DOHH2 (cell line): ENCODE measurements at regions not wholly inside any gene's neighbourhood (a gene's known extent, or its start where the extent isn't known, plus 50 kb on each side); places are given as distances from the start of the nearest gene placed in this dataset.

Experiments
- H3F3A ChIP-seq: fragments of 200-600 bp; sonication (generic), shearing (Covaris generic); 2 replicates; pipeline ENCODE4 v1.6.0; 2016; ENCODE audit warnings: antibody characterized with exemption, mild to moderate bottlenecking; ENCODE audit not compliant: control insufficient read depth, insufficient read depth
- H3K27ac ChIP-seq: fragments of 200-600 bp; sonication (generic); 2 replicates; pipeline ENCODE4 v1.5.1; 2014; ENCODE audit warnings: low read depth, mild to moderate bottlenecking, low read length, moderate library complexity
- H3K27me3 ChIP-seq: fragments of 200-600 bp; sonication (generic); 2 replicates; pipeline ENCODE4 v1.6.1; 2014; ENCODE audit warnings: mild to moderate bottlenecking, low read length, mixed read lengths; ENCODE audit not compliant: control insufficient read depth
- H3K36me3 ChIP-seq: fragments of 200-600 bp; sonication (generic); 2 replicates; pipeline ENCODE4 v1.6.1; 2014; ENCODE audit warnings: mild to moderate bottlenecking, low read length, moderate library complexity, mixed read lengths; ENCODE audit not compliant: control insufficient read depth
- H3K4me1 ChIP-seq: fragments of 200-600 bp; sonication (generic); 2 replicates; pipeline ENCODE4 v1.6.1; 2014; ENCODE audit warnings: mild to moderate bottlenecking, low read length, mixed read lengths; ENCODE audit not compliant: control insufficient read depth
- H3K4me2 ChIP-seq: fragments of 200-600 bp; sonication (generic); 2 replicates; pipeline ENCODE4 v1.6.0; 2014; ENCODE audit warnings: mild to moderate bottlenecking, low read length, moderate library complexity
- H3K4me3 ChIP-seq: fragments of 200-600 bp; sonication (generic); 2 replicates; pipeline ENCODE4 v1.5.1; 2014; ENCODE audit warnings: mild to moderate bottlenecking, low read length, mixed read lengths
- H3K79me2 ChIP-seq: fragments of 200-600 bp; sonication (generic); 2 replicates; pipeline ENCODE4 v1.6.1; 2014; ENCODE audit warnings: mild to moderate bottlenecking, low read length, mixed read lengths; ENCODE audit not compliant: control insufficient read depth
- H3K9me2 ChIP-seq: fragments of 200-600 bp; sonication (generic); replicated peaks from 2 replicates; pipeline ENCODE4 v1.6.1; 2014; ENCODE audit warnings: mild to moderate bottlenecking, low read length, mixed read lengths; ENCODE audit not compliant: control insufficient read depth
- H3K9me3 ChIP-seq: fragments of 200-600 bp; sonication (generic); 2 replicates; pipeline ENCODE4 v1.6.1; 2014; ENCODE audit warnings: antibody characterized with exemption, low read length, mixed read lengths; ENCODE audit not compliant: control insufficient read depth, insufficient read depth
- H4K20me1 ChIP-seq: fragments of 200-600 bp; sonication (generic); 2 replicates; pipeline ENCODE4 v1.6.0; 2014; ENCODE audit warnings: low read depth, mild to moderate bottlenecking, antibody characterized with exemption, low read length, moderate library complexity; ENCODE audit not compliant: control insufficient read depth, insufficient read depth
- CTCF ChIP-seq: fragments of 200-600 bp; sonication (generic); IDR thresholded peaks from one replicate; pipeline ENCODE4 v1.5.1; 2014; ENCODE audit warnings: antibody characterized with exemption, mild to moderate bottlenecking, low read depth, low read length; ENCODE audit not compliant: poor library complexity, severe bottlenecking
- EZH2phosphoT487 ChIP-seq: fragments of 200-600 bp; sonication (generic); IDR thresholded peaks from 2 replicates; pipeline ENCODE4 v1.6.1; 2017; ENCODE audit warnings: borderline replicate concordance, mild to moderate bottlenecking, antibody characterized with exemption, low read length, moderate library complexity, mixed read lengths

- no peaks in the 10 kb centered on the region for H3K27me3 ChIP-seq
- H3K4me2 ChIP-seq: no peak overlapping the region
Observed at GRCh38 chr11:32210556-32210955, 119.7 kb downstream of the RCN1 start.

GRCh38 chr11:32213223-32213622 is 122.3 kb downstream of the RCN1 start:
- Histone ChIP-seq H4K20me1 (no peaks in the 10 kb centered on the region), H3K27me3 (no peaks in the 10 kb centered on the region), H3K9me2 (no peaks in the 10 kb centered on the region), H3K9me3 (no peaks in the 10 kb centered on the region), H3K79me2 (no peaks in the 10 kb centered on the region), H3K4me2 (no peak overlapping the region), H3K4me1 (no peaks in the 10 kb centered on the region), H3K4me3 (no peak overlapping the region), H3K27ac (no peak overlapping the region), H3F3A (no peaks in the 10 kb centered on the region), H3K36me3 (no peaks in the 10 kb centered on the region)
- TF ChIP-seq EZH2phosphoT487 (no peak), CTCF (no peak)

More at GRCh38 chr11:32210556-32210955, 119.7 kb downstream of the RCN1 start:
- Histone ChIP-seq H3K4me3 (no peak overlapping the region), H3K4me1 (no peaks in the 10 kb centered on the region), H3K9me2 (no peaks in the 10 kb centered on the region), H3K9me3 (no peaks in the 10 kb centered on the region), H3F3A (no peaks in the 10 kb centered on the region), H4K20me1 (no peaks in the 10 kb centered on the region), H3K36me3 (no peaks in the 10 kb centered on the region), H3K79me2 (no peaks in the 10 kb centered on the region), H3K27ac (no peak overlapping the region)
- TF ChIP-seq CTCF: no peak
- TF ChIP-seq EZH2phosphoT487: no peak

- no peaks in the 10 kb centered on the region for H3K36me3 ChIP-seq
- H3K79me2 ChIP-seq: no peaks in the 10 kb centered on the region
- H3K27me3 ChIP-seq: no peaks in the 10 kb centered on the region
- no peak overlapping the region for H3K4me3 ChIP-seq
- no peaks in the 10 kb centered on the region for H3K9me3 ChIP-seq
- no peaks in the 10 kb centered on the region for H3K4me1 ChIP-seq
- H3K4me2 ChIP-seq: no peak overlapping the region
- H3F3A ChIP-seq: no peaks in the 10 kb centered on the region
- no peak for TF ChIP-seq CTCF
- no peak for TF ChIP-seq EZH2phosphoT487
- H3K27ac ChIP-seq: no peak overlapping the region
- no peaks in the 10 kb centered on the region for H4K20me1 ChIP-seq
- no peaks in the 10 kb centered on the region for H3K9me2 ChIP-seq
Observed at GRCh38 chr11:32215157-32215556, 124.3 kb downstream of the RCN1 start.

GRCh38 chr11:32216749-32217148 is 125.9 kb downstream of the RCN1 start:
- no peaks in the 10 kb centered on the region for H3K9me2 ChIP-seq
- H3K4me2 ChIP-seq: no peak overlapping the region
- TF ChIP-seq EZH2phosphoT487 (no peak), CTCF (no peak)
- H3K4me1 ChIP-seq: no peaks in the 10 kb centered on the region
- no peaks in the 10 kb centered on the region for H3K9me3 ChIP-seq
- H3K4me3 ChIP-seq: no peak overlapping the region
- no peaks in the 10 kb centered on the region for H3K27me3 ChIP-seq
- H3K36me3 ChIP-seq: no peaks in the 10 kb centered on the region
- H3K79me2 ChIP-seq: no peaks in the 10 kb centered on the region
- no peak overlapping the region for H3K27ac ChIP-seq
- no peaks in the 10 kb centered on the region for H3F3A ChIP-seq
- no peaks in the 10 kb centered on the region for H4K20me1 ChIP-seq
